Muscle of back (tissue), 3 donors: ENCODE measurements at regions not wholly inside any gene's neighbourhood (a gene's known extent, or its start where the extent isn't known, plus 50 kb on each side); places are given as distances from the start of the nearest gene placed in this dataset.

ENCODE experiments used
- DNase-seq, 3 donors: peaks; one replicate each; pipeline versions ENCODE4 v3.0.0 to v3.0.0-alpha.2; 2013

- no peak for DNase-seq
These were observed 206.8 kb downstream of the ZNF326 start for GRCh38 chr1:90201467-90202358.

DNA sequence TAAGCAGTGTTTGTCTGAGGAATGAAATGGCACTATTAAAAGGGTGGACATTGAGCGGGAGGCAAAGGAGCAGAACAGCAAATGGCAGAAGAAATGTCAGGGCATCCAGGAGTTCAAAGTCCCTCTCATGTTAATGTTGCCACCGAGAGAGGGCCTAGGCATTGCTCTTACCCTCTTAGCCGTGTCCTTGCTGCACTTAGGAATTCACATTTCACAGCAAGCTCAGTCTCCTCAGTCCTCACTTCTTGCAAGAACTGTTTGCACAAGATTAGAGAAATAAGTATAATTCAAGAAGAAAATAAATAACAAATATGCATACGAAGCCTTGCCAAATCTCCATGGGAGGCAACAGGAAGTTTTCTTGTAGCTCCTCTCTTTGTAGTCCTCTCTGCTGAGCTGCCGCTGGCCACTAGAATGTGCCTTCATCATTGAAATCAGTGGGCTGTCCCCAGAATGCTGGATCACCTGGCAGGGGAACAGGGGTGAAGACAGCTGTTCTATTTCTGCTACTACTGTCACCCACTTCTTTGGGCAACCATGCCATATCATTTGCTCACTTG, 205.8 kb downstream of the ZNF326 start:
- DNase-seq: no peak

- DNase-seq: no peak
These were observed 203.9 kb downstream of the ZNF326 start for GRCh38 chr1:90198616-90199332.

GRCh38 chr1:90193116-90193515, 198.2 kb downstream of the ZNF326 start:
- no peak for DNase-seq

GRCh38 chr1:90192408-90192807, 197.5 kb downstream of the ZNF326 start:
- no peak for DNase-seq

DNA sequence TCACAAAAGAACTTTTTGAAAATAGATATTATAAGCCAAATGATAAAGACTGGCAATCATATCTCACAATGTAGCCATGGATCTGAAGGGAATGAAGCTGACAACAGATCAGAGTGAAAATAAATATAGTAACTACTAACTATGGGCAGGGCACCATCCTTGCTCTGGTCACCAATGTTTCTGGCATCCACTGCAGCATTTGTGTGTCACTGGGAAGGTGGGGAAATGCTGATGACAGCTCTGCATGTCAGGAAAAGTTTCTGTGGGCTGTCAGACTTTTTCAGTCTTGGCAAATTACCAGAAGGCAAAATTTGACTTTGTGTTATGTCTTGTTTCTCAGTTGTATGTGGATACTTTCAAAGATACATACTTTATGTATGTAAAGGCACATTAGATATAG, 195.6 kb downstream of the ZNF326 start:
- no peak for DNase-seq

DNA sequence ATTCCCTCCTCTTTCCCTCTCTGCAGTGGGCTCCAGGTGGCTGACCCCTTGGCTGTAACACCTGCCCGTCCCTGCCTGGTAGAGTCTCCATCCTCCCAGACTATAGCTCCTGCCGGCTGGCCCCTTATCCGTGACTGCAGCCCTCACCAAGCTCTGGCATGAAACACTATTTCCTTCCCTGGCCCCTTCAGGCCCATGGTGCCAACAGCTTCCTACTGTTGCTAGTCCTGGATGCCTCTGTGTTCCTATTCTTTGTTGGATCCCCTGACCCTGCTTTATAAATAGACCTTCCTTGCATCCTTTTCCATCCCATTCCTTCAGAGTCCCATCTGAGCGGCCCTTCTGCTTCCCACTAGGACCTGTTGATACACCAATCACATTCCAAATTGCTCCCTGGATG, 195.0 kb downstream of the ZNF326 start:
- no peak for DNase-seq

DNA sequence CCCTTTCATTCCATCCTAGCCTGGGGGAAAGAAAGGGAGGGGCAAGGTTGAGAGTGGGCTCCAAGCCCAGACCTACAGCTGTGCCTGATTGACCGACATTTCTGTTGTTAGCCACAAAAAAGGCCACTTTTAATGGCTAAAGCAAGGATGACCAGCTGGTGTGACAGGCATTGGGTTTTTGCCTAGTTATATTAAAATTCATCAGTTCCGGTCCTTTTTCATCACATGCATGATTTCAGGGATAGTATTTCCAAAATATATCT, 192.3 kb downstream of the ZNF326 start:
- DNase-seq: peak in 2 of 3 donors; percentile 2 to 21

DNA sequence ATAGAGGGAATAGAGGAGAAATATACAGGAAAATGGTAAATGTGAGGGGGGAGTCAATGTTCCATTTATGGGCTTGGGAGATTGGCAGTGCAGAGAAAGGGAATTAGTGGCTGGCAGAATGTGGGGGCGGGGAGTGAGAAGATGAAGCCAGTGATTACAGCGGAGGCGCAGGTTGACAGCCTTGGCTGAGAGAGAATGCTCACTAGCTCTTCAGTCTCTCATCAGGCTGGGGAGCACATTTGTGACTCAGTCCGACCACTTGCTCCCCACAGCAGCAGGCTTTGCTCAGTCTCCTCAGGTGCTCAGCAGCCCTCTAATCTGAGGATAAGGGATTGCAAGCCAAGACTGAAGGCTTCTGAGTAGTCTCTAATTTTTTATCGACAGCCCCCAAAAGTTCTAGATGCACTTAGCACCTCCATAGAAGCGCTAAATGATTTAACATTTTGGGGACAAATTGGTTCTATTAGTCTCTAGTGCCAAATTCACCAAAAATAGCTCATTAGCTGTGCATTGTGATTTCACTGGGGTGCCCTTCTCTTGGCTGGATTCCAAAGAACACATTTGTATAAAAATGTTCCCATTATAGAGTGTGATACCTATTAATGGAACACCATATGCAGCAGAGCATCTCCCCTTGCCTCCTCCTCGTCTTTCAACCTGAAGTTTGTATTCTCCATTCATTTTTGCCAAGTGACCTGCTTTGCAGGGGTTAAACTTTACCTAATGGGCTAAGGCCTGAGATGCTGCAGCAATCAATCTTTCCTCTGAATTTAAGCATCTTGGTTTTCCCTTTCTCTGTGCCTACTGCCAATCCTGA, 191.8 kb downstream of the ZNF326 start:
- no peak for DNase-seq

- DNase-seq: no peak
These were observed 181.6 kb downstream of the ZNF326 start for GRCh38 chr1:90176530-90176929.

- DNase-seq: no peak
These were observed 180.7 kb downstream of the ZNF326 start for GRCh38 chr1:90175490-90176167.

GRCh38 chr1:90174246-90174645, 179.3 kb downstream of the ZNF326 start:
- peak in 1 of 3 donors; percentile 6 for DNase-seq

DNA sequence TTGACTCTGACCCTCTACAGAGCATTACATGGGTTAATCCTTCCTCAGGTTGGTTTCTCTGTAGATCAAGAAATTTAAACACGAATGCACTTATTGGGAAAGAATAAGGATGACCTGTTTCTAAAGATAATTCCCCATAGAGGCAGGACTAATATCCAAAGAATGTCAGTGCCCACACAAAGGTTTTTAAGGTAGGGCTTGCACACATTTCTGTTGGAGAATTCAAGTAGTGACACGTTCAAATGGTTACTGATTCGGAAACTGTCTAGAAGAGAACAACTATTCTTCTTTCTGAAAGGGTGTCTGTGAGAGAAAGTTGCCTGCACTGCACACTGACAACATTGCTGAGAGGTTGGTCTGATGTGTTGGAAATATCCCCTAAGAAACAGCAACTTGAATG, 167.3 kb downstream of the ZNF326 start:
- no peak for DNase-seq

DNA sequence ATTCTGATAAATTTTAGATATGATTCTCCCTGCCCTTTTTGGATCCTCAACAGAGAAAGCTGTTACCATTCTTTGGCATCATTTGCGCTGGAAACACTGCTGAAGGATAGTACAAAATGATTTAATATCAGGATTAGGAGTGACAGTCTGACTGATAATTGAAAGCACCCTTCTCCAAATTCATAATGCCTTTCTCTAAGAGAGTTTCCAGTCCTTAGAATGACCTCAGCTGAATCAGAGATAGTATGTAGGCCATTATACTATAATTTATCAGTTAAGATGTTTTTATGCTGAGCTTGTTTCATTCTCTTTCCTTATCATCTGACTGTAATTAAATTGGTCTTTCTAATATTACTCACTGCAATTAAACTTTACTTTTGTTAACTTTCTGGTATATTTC, 166.7 kb downstream of the ZNF326 start:
- DNase-seq: no peak

DNA sequence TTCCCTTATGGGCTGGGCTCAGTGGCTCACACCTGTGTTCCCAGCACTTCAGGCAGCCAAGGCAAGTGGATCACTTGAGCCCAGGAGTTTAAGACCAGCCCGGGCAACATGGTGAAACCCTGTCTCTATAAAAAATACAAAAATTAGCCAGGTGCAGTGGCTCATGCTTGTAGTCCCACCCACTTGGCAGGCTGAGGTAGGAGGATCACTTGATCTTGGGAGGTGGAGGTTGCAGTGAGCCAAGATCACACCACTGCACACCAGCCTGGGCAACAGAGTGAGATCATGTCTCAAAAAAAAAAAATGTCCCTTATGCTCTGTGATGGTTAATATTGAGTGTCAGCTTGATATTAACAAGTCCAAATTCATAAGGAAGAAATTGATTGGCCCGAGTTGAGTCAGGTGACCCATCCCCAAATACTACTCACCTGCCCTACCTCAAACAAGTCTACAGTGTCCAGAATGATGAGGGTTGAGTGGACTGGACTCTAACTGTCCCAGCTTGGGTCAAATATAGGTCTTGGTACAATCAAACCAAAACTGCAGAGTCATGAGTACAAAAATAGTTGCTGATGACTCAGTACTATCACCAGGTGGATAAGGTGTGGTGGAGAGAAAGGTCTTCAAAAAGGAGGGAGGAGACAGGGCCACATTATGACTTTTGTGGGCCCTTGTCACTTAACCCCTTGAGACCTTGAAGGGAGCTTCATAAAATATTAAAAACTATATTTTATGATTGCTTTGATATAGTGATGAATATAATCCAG, 161.0 kb downstream of the ZNF326 start:
- DNase-seq: no peak

DNA sequence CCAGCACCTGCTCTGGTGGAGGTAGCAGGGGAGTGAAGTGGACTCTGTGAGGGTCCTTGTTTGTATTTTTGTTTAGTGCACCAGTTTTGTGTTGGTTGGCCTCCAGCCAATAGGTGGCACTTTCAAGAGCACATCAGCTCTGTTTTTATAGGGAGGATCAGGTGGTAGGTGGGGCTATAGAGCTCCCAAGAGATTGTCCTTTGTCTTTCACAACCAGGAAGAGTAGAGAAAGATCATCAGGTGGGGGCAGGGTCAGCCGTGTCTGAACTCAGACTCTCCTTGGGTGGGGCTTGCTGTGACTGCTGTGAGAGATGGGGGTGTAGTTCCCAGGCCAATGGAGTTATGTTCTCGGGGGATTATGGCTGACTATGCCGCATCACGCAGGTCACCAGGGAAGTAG, 159.8 kb downstream of the ZNF326 start:
- no peak for DNase-seq

DNA sequence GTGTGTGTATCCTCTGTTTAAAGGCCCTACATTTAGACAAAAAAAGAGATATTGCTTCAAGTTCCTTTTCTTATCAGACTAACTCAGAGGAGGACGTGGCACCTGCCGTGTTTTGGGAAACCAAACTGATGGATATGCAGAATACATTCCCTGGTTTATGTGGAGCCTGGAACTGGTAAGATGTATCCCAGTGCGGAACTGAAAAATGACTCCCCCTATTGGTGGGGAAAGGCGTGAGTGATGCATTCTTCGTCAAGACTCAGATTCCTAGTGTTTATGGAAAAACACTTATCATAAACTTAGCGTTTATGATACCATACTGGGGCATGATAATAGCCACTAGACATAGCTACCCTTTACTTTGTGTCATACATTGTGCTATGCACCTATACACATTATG, 154.2 kb downstream of the ZNF326 start:
- DNase-seq: no peak

- DNase-seq: no peak
These were observed 152.2 kb downstream of the ZNF326 start for GRCh38 chr1:90147093-90147492.

GRCh38 chr1:90144820-90145219, 149.9 kb downstream of the ZNF326 start:
- no peak for DNase-seq

- DNase-seq: no peak
These were observed 148.7 kb downstream of the ZNF326 start for GRCh38 chr1:90143591-90143990.

DNA sequence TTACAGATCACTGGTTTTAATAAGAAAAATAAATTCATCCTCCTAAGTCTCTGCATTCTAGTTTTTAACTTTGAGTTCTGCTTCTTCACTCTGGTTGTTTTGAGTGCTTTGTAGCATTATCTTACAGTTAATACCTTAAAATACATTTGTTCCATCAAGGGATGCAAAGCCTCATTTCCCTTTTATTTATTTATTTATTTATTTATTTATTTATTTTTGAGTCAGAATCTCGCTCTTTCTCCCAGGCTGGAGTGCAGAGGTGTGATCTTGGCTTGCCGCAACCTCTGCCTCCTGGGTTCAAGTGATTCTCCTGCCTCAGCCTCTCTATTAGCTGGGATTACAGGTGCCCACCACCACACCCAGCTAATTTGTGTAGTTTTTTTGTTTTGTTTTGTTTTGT, 147.8 kb downstream of the ZNF326 start:
- no peak for DNase-seq
